CD4-positive, alpha-beta T cell treated with Interleukin-15 for 1 hour (primary cell): ENCODE measurements at regions not wholly inside any gene's neighbourhood (a gene's known extent, or its start where the extent isn't known, plus 50 kb on each side); places are given as distances from the start of the nearest gene placed in this dataset.
"Not testable (repeated sequence)": the region's sequence is repeated elsewhere in the genome, so short reads cannot be mapped to it uniquely, and the experiment has no call there.

Experiments used
- DNase-seq: peaks from one replicate; pipeline ENCODE4 v3.0.0-alpha.2; 2020

DNA sequence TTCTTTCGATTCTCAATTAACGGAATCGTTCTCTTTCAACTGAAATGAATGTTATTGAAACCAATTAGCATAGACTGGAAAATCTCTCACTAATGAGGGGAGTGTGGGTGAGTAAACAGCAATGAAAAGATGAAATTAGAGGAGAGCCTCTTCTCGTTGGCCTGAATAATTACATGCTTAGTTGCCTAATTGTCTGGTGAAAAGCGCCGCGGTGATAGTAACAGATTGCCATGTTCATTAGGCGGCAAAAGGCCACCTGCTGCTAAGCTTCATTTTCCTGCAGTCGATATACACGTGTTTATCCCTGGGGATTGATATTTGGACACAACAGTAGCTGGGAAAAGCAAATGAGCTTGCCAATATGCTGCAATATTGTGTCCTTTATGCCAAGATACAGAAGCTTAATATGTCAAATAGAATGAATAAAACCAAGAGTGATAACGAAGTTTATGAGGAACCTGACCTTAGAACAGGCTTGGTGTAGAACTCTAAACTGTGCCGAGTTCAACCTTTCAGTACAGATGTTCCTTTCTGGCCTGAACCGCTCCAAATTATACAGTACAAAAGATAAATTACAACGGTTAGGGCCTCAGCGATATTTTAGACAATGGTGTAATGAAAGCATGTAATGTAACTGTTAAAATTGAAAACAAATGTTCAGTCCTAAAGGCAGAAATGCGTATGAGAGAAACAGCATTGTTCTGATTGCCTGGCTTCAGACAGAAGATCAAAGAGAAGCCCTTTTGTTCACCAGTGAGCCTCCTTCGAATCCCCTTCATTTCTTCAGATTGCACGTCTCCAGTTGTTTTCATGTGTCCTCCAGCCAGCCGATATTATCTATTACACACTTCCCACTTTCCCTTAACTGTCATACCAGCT is 185.2 kb downstream of the SHOX2 start:
- no peak for DNase-seq

DNA sequence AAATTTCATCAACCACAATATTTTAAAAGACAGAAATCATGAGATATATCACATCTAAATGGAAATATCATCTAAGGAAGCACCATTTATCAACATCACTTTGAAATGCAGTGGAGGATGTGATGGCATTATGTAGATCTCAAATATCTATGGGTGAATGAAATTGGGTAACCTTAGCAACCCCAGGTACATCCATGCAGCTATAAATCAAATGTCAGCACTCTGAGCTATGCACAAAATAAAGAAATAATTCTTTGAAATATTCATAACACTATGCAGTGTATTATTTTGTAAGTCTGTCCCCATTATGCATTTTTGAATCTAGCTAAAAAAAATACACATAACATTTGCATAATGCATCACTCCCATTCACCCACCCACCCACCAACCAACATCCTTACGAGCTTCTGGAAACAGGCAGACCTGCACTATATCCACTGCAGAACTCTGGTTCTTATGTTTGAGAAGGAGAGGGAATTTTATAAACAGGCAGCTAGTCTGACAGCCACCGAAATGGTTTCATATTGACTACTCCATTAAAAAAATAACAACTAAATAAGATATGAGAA is 186.8 kb downstream of the SHOX2 start:
- DNase-seq, result no peak

DNA sequence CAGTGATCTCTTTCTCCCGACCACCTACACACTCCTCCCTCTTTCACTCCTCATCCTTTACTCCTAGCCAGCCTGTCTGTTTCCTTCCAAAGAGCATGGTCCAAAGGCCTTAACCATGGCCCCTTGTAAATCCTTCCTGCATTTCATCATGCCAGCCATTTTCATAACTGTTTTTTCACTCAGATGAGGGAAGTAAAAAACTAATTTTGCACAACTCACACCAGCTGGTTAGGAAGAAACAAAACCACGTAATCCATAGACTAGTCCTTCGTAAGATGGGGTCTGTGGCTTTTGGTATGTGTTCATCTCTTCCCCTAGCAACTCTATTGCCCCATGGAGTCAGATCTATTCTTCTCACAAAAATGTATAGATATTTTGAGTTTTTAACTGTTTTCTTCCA is 187.8 kb downstream of the SHOX2 start:
- no peak for DNase-seq

DNA sequence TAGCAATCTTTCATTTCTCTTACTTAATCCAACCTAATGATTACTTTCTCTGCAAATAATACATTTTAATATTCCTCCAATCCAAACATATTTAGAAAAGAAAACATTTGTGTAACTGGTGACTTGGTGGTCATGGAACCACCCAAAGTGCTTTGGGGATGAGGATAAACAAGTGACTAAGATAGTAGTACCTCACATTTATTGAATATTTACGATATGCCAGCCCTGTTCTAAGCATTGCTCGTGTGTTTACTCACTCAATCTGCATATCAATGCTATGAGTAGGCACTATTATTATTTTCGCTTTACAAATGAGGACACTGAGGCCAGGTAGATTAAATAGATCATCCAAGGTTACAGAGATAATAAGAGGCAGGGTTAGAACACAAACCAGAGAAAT is 189.5 kb downstream of the SHOX2 start:
- DNase-seq, result no peak

DNA sequence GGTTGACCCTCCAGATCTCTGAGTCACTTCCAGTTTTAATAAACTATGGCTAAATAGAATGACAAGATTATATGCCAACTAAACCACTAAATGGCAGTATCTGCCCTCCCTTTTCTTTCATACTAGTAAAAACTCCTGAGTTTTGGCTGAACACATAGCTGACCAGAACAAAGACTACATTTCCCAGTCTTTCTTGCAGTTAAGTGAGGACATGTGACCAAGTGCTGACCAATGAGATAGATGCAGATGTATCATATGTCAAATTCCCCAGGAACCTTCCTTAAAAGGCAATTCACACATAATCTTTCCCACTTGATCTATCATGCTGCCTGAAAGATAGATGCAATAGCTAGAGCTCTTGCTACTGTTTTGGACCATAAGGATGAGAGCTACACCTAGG is 191.3 kb downstream of the SHOX2 start:
- no peak for DNase-seq

DNA sequence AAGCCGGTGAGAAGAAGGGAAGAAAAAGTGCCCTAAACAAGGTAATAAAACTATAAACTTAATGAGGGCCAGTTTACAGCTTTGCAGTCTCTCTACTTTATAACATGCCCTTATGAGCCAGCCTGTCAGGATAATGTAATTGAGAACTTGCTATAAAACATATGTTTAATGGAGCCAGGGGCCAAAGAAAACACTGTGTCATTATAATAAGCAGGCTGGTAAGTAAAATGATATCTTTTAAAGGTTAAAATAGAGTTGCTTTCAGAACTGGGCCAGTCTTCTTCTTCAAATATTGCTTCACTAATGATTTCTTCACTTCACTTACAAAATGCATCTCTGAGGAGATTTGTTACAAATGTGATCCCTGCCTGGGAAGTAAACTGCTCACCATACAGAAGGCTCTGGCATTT is 192.5 kb downstream of the SHOX2 start:
- DNase-seq, result no peak

- DNase-seq, result no peak
Measured at GRCh38 chr3:157912514-157913451, 193.4 kb downstream of the SHOX2 start.

DNA sequence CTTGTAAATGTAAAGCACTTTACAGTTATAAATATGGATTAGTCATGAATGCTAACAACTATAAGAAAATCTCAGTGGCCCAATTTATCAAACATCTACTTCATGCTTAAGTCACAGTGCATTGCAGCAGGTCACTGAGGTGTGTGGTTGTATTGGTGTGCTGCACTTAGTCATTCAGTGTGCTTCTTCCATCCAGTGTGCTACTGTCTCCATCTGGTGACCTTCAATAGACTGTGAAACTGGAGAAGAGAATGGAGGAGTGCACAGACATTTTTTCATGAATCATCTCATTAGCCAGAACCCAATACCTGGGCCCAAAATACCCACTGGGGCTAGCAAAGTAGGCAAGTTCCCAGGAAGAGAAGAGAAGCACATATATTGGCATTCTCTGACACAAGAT is 199.6 kb downstream of the SHOX2 start:
- DNase-seq, result no peak

DNA sequence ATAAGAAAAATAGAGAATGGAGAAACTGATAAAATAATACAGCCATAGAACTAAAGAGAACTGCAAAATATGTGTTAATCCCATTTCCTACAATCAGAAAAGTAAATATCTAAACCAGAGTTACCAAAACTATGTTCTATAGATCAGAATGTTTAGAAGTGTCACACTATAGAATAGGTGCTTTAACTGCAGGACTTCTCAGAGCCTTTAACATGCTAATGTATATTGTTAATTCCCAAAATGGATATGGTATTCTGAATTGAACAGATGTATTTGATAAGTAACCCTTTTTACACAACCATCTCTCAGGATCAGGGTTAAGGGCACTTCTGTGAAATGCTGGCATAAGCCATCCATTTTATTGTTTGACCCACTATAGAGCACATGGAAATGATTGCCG is 200.3 kb downstream of the SHOX2 start:
- DNase-seq, result no peak

DNA sequence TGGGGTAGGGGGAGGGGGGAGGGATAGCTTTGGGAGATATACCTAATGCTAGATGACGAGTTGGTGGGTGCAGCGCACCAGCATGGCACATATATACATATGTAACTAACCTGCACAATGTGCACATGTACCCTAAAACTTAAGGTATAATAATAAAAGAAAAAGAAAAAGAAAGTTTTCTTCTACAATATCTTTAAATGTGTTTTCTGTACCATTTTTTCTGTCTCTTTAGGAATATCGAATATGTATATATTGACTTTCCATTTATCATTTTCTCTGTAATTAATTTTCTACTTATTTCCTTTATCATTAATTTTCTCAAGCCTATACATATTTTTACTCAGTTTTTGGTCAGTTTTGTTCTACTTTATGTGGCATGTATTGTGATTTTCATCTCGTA is 203.5 kb downstream of the SHOX2 start:
- DNase-seq, result not testable (repeated sequence)

- no peak for DNase-seq
Measured at GRCh38 chr3:157888040-157888439, 218.2 kb downstream of the SHOX2 start.

DNA sequence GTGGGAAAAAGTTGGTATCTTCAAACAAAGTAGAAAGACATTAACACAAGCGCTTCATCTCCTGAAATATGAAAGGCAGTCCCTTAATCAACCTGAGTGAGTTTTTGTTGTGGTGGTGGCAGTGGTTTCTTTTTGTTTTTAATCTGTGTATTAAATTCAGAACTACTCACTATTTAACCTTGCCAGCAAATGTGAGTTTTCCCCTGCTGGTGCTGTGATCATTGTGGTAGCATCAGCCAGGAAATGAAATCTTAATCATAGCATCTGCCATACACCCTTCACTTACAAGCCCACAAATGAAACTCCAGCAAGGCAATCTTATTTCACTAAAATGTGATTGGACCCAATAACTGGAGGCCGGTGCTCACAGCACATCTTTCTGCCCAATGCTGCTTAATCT is 229.7 kb downstream of the SHOX2 start:
- DNase-seq, result no peak

GRCh38 chr3:157872902-157873301 is 233.3 kb downstream of the SHOX2 start:
- no peak for DNase-seq

GRCh38 chr3:157871838-157872460 is 234.3 kb downstream of the SHOX2 start:
- no peak for DNase-seq

GRCh38 chr3:157871248-157871647 is 235.0 kb downstream of the SHOX2 start:
- DNase-seq, result no peak

GRCh38 chr3:157868946-157869345 is 237.3 kb downstream of the SHOX2 start:
- DNase-seq, result no peak

DNA sequence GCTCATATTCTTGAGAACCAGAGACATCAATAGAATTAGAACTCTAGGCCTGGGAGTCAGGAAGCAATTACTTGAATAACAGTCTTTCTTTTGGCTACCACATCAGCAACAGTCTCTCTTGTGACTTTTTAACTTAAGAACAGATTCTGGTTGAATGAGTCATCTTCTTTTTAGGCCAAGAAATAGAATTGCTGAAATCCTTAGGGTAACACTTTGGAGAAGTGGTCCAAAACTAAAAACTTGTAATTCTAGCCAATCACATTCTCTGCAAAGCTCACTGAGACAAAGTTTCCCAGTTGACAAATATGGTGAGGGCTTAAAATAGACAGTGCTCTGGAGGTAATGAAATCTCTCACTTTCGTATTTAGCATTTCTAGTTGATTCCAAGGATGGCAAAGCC is 238.0 kb downstream of the SHOX2 start:
- no peak for DNase-seq

GRCh38 chr3:157865352-157866000 is 240.7 kb downstream of the SHOX2 start:
- no peak for DNase-seq

DNA sequence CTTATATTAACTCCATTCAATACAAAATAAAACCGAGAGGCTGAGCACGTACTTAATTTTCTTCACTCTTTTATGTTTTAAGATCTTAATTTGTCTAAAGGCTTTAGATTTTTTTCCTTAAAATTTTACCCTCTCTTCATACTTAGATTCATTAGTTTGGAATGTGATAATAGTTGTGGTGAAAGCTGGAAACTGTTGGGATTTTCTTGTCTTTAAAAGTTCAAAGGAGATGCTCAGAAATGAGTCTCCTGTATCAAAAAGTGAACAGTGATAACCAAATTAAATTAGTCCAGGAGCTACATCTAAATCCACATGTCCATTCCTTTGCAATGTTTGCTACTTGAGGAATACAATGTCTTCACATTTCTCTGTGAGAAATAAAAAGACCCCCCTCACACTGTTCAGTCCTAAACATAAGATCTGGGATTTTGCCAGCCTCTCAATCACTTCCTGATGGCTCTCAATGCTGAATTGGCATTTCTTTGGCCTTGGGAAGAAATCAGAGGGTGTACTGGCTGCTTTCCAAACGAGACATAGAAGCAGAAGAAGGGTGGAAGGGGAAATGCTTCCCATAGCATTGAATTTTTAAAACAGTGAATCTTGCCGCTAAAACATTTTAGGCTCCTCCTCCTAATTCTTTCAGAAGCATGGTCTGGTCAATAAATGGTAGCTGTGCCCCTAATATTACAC is 245.0 kb downstream of the SHOX2 start:
- no peak for DNase-seq

DNA sequence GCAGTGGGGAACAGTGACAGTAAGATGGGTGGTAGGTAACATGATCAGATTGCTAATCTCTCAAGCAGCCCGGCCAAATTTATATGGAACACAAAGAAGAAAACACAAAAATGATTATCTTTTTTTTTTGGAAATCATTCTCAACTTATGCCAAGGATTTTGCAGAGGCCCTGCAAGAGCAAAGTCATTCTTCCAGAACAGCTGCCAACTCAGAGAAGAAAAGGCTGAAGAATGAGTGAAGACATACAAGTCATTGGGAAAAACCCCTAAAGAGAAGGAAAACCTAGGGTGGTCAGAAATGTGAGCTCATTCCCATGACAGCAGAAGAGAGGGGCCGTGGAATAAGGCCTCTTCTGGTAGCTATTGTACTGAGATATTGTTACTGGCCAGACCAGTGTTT is 246.7 kb downstream of the SHOX2 start:
- DNase-seq, result no peak

DNA sequence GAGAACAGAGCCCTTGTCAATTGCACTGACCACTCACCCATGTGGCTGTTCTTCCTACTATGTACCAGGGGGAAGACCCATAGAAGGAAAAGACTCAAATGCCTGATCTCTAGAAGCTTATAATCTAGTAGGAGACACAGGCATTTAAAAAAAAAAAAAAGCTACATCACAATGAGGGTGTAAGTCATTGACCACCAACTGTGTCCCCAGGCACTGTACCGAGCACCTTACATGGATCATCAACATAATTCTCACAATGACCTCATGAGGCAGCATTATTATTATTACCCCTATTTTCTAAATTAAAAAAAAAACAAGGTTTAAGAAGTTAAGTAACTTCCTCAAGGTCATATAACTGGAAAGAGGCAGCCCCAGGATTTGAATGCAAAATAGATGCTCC is 247.4 kb downstream of the SHOX2 start:
- DNase-seq, result no peak

DNA sequence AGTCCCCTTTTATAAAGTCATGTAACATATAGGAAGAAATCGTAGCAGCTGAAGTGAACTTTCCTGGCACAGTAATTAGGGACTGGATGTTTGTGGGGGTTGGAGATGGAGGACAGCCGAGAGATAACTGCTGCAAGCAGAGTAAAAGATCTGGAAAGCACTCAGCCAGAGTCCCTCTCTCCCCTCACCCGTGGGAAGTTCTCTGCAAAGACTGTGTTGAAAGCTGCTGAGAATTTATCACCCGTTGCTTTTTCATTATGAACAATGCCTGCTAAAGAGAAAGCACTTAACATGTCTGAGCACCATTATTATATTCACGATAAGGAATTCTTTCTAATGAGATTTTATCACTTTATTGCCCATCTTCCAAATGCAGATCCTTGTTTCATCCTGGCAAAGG is 248.8 kb downstream of the SHOX2 start:
- DNase-seq, result no peak
